ENCODE measurements at regions not wholly inside any gene's neighbourhood (a gene's known extent, or its start where the extent isn't known, plus 50 kb on each side); places are given as distances from the start of the nearest gene placed in this dataset.

DNA sequence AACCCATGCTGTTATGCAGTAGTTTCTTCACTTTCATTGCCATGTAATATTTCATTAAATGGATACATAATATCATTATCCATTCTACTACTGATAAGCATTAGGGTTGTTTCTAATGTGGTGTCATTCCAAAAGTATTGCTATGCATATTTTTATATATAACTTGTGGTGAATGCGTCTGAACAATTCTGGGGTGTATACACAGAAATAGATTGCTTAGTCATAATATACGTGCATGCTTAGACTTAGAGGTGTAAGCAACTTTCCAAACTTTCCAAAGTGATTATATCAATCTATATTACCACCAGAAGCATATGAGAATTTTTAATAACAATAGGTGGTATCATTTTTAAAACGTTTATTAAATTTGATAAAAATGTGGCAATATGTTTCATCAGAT, 540.9 kb downstream of the DSC3 start:
- TF ChIP-seq POLR2A (IDR thresholded peaks at IDR 0.05): no peak
- TF ChIP-seq, protein P1, sequence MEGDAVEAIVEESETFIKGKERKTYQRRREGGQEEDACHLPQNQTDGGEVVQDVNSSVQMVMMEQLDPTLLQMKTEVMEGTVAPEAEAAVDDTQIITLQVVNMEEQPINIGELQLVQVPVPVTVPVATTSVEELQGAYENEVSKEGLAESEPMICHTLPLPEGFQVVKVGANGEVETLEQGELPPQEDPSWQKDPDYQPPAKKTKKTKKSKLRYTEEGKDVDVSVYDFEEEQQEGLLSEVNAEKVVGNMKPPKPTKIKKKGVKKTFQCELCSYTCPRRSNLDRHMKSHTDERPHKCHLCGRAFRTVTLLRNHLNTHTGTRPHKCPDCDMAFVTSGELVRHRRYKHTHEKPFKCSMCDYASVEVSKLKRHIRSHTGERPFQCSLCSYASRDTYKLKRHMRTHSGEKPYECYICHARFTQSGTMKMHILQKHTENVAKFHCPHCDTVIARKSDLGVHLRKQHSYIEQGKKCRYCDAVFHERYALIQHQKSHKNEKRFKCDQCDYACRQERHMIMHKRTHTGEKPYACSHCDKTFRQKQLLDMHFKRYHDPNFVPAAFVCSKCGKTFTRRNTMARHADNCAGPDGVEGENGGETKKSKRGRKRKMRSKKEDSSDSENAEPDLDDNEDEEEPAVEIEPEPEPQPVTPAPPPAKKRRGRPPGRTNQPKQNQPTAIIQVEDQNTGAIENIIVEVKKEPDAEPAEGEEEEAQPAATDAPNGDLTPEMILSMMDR (IDR thresholded peaks at IDR 0.05): no peak

Data from body of pancreas (tissue), 4 donors.